Right lobe of liver (tissue), 6 donors: ENCODE measurements at regions not wholly inside any gene's neighbourhood (a gene's known extent, or its start where the extent isn't known, plus 50 kb on each side); places are given as distances from the start of the nearest gene placed in this dataset.

ENCODE experiments used
- ATAC-seq, 4 donors: fragments of 200-7000 bp; cut with Tn5 transposase; one replicate each; pipeline ENCODE4 v1.9.1; 2020; ENCODE audit warnings: mild to moderate bottlenecking in 4 of 4, moderate library complexity in 4 of 4
- DNase-seq, 3 donors: peaks; one replicate each; pipeline ENCODE4 v3.0.0-alpha.2; 2020
- H3K27ac ChIP-seq, 3 donors: fragments of 200-600 bp; one replicate each; pipeline ENCODE4 v1.8.0; 2022
- H3K27me3 ChIP-seq, 2 donors: fragments of 200-600 bp; one replicate each; pipeline ENCODE4 v1.8.0; 2022
- H3K36me3 ChIP-seq, 4 donors: fragments of 200-600 bp; sonication (generic) in 1 of 4; one replicate each; pipeline versions ENCODE4 v1.5.1 to v1.8.0; 2017 to 2022; ENCODE audit warnings: control low read depth in 1 of 4
- H3K4me1 ChIP-seq, 4 donors: fragments of 200-600 bp; sonication (generic) in 1 of 4; one replicate each; pipeline versions ENCODE4 v1.5.1 to v1.8.0; 2017 to 2022; ENCODE audit warnings: control low read depth in 1 of 4
- H3K4me3 ChIP-seq, 3 donors: fragments of 200-600 bp; one replicate each; pipeline ENCODE4 v1.8.0; 2022
- H3K9me3 ChIP-seq, 4 donors: fragments of 200-600 bp; sonication (generic) in 1 of 4; one replicate each; pipeline versions ENCODE4 v1.5.1 to v1.8.0; 2017 to 2022; ENCODE audit warnings: control low read depth in 1 of 4
- POLR2A ChIP-seq: fragments of 450-650 bp; IDR thresholded peaks from one replicate; pipeline ENCODE4 v1.6.1; 2017; ENCODE audit warnings: antibody characterized with exemption, mild to moderate bottlenecking
- WGBS: methylation state at CpG from one replicate; pipeline ENCODE4 v1.1.6; 2018; ENCODE audit warnings: low coverage, low lambda C conversion rate; ENCODE audit not compliant: insufficient coverage; ENCODE audit errors: missing lambda C conversion rate; 5-methylcytosine and 5-hydroxymethylcytosine counted together
- intact Hi-C, 2 donors: fragments of 100-400 bp; cut with DNase I; formaldehyde crosslinking; loops; one replicate each; pipeline versions ENCODE4 v1.11.2 to v1.14.1; 2022
- TF ChIP-seq, protein P1 (sequence below), 4 donors: fragments of 200-600 bp in 3 of 4; fragments of 450-650 bp in 1 of 4; IDR thresholded peaks; one replicate each; pipeline versions ENCODE4 v1.5.1 to v1.8.0; 2016 to 2022; ENCODE audit warnings: antibody characterized with exemption in 4 of 4, mild to moderate bottlenecking in 2 of 4
- donor health status: DM: no; HTN: yes; CAD: no.
- donor health status: DM: no; HTN: no; CAD: no.
- donor health status: DM: no; HTN: no; CAD: no.
- donor health status: DM: no; HTN: yes; CAD: no.
- donor health status: DM: no; HTN: yes; CAD: no.

DNA sequence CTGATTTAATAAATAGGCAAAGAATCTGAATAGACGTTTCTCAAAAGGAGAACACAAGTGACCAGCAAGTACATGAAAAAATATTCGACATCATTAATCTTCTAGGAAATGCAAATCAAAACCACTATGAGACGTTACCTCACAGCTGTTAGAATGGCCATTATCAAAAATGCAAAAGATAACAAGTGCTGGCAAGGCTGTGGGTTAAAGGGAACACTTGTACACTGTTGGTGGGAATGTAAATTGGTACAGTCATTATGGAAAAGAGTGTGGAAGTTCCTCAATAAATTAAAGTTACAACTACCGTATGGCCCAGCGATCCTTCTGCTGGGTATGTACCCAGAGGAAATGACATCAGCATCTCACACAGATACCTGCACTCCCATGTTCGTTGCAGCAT is 253.9 kb upstream of the BMP2 start:
- Histone ChIP-seq H3K4me1 (no peaks in the 10 kb centered on the region), H3K4me3 (no peak overlapping the region), H3K36me3 (no peaks in the 10 kb centered on the region), H3K27ac (no peak overlapping the region), H3K9me3 (no peaks in the 10 kb centered on the region), H3K27me3 (no peaks in the 10 kb centered on the region)
- TF ChIP-seq, protein P1, sequence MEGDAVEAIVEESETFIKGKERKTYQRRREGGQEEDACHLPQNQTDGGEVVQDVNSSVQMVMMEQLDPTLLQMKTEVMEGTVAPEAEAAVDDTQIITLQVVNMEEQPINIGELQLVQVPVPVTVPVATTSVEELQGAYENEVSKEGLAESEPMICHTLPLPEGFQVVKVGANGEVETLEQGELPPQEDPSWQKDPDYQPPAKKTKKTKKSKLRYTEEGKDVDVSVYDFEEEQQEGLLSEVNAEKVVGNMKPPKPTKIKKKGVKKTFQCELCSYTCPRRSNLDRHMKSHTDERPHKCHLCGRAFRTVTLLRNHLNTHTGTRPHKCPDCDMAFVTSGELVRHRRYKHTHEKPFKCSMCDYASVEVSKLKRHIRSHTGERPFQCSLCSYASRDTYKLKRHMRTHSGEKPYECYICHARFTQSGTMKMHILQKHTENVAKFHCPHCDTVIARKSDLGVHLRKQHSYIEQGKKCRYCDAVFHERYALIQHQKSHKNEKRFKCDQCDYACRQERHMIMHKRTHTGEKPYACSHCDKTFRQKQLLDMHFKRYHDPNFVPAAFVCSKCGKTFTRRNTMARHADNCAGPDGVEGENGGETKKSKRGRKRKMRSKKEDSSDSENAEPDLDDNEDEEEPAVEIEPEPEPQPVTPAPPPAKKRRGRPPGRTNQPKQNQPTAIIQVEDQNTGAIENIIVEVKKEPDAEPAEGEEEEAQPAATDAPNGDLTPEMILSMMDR (IDR thresholded peaks at IDR 0.05): no peak
- no peak for TF ChIP-seq POLR2A
- intact Hi-C loops: no loop called here
- 62% methylated on average over 6 of the region's 6 CpGs for WGBS
- ATAC-seq: no peak
- DNase-seq: no peak

DNA sequence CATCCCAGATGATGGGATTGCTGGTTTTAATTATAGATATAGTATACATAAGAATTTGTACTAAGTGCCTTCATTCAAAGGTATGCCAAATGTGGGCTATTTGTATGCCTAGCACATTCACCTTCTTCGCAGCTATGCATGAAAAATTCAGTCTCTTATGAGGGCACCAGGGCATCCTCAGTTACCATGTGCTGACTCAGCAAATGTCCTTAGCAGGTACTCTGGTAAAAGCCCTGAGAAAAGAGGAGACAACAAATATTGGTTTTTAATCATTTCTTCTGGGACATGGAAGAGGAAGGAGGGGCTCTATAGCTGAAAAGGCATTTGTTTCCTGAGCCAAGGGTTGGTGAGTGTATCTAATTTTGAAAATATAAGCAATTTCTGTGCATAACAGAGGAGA is 258.1 kb upstream of the BMP2 start:
- H3K4me1 ChIP-seq: no peaks in the 10 kb centered on the region
- no peaks in the 10 kb centered on the region for H3K36me3 ChIP-seq
- no peaks in the 10 kb centered on the region for H3K27me3 ChIP-seq
- no peaks in the 10 kb centered on the region for H3K9me3 ChIP-seq
- DNase-seq (no peak), ATAC-seq (no peak)
- no peak overlapping the region for H3K27ac ChIP-seq
- intact Hi-C loops: no loop called here
- 86% methylated on average over 1 of the region's 1 CpG for WGBS
- TF ChIP-seq POLR2A: no peak
- TF ChIP-seq, protein P1 (IDR thresholded peaks at IDR 0.05): no peak
- H3K4me3 ChIP-seq: no peak overlapping the region

DNA sequence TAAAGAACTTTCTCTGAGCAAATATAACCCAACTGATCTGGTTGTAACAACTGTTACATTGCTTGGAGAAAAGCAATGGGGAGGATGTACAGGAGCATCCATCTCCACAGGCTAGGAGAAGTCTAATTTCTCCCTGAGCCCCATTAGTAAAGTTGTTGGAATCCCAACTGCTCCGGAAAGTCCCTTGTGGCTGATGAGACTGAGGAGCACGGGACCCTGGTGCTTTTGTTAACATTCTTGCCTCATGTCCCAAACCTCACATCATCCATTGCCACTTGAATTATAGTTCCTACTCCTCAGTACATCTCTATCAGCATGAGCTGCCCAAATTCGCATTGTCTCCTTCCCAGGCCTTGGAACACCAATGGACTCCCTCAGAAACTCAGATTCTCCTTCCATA is 260.6 kb upstream of the BMP2 start:
- H3K27me3 ChIP-seq: no peaks in the 10 kb centered on the region
- WGBS: 28% methylated on average over 2 of the region's 3 CpGs
- no peak for DNase-seq
- H3K4me3 ChIP-seq: no peak overlapping the region
- H3K27ac ChIP-seq: no peak overlapping the region
- TF ChIP-seq, protein P1 (IDR thresholded peaks at IDR 0.05): no peak
- TF ChIP-seq POLR2A: no peak
- intact Hi-C loops: no loop called here
- no peak for ATAC-seq
- H3K36me3 ChIP-seq: no peaks in the 10 kb centered on the region
- no peaks in the 10 kb centered on the region for H3K9me3 ChIP-seq
- no peaks in the 10 kb centered on the region for H3K4me1 ChIP-seq

DNA sequence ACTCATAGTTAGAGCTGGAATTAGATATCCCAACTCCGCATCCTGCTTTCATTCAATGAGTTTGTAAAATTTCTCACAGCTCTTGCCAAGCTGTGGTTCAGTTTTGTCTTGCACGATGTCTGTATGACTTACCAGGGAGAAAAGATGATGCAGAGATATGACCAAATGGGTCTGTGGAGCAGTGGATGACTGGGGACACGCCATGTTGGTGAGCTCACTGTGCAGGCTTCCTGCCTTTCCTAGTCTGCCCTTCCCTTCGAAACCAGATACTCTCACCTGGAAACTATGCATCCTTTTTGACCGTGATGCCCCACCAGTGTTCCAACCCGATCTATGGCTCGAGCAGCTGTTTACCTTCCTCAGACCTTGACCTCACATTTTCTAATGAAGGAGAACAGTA is 262.7 kb upstream of the BMP2 start:
- Histone ChIP-seq H3K4me1 (no peaks in the 10 kb centered on the region), H3K9me3 (no peaks in the 10 kb centered on the region), H3K27ac (no peak overlapping the region), H3K36me3 (no peaks in the 10 kb centered on the region), H3K27me3 (no peaks in the 10 kb centered on the region), H3K4me3 (no peak overlapping the region)
- ATAC-seq (no peak), DNase-seq (no peak)
- no peak for TF ChIP-seq POLR2A
- TF ChIP-seq, protein P1 (IDR thresholded peaks at IDR 0.05): no peak
- 42% methylated on average over 7 of the region's 7 CpGs for WGBS
- intact Hi-C loops: no loop called here

DNA sequence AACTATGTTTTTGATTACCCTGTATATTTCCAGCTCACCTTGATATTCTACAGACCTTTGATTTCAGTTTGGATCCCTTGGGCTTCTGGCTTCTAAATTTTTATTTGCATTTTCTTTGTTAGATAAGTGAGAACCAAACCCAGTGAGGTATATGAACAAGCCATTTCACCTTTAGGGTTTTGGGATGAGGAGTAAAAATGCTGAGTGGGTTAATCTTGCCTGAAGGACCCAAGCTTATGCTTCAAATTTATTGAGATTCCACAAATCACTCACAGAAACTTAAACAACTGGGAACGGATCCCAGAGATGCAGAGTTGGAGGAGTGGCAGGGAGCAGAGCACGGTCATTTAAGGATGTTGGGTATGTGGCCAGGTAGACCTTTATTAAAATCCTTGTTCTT is 263.3 kb upstream of the BMP2 start:
- TF ChIP-seq, protein P1 (IDR thresholded peaks at IDR 0.05): no peak
- no peak for TF ChIP-seq POLR2A
- Histone ChIP-seq H3K27ac (no peak overlapping the region), H3K4me3 (no peak overlapping the region), H3K36me3 (no peaks in the 10 kb centered on the region), H3K9me3 (no peaks in the 10 kb centered on the region), H3K4me1 (no peaks in the 10 kb centered on the region), H3K27me3 (no peaks in the 10 kb centered on the region)
- DNase-seq (no peak), ATAC-seq (no peak)
- intact Hi-C loops: no loop called here
- WGBS: 65% methylated on average over 2 of the region's 2 CpGs
